Activated CD8-positive, alpha-beta T cell treated with anti-CD3 and anti-CD28 coated beads, Interleukin-2, amount 10 ng/mL, durations not matched to agents 7 days and 5 days (primary cell): ENCODE measurements at regions not wholly inside any gene's neighbourhood (a gene's known extent, or its start where the extent isn't known, plus 50 kb on each side); places are given as distances from the start of the nearest gene placed in this dataset.

Experiments used
- ATAC-seq: fragments of 150-1000 bp; cut with Tn5 transposase; one replicate; pipeline ENCODE4 v1.10.0; 2021; ENCODE audit warnings: moderate library complexity
- CTCF ChIA-PET: fragments of 350-600 bp; sonication (Branson Sonifier 250); formaldehyde crosslinking; loops from one replicate; lab custom pipeline; 2021; ENCODE audit warnings: antibody characterized with exemption; lab: Charles Lee
- POLR2A ChIA-PET: fragments of 350-600 bp; sonication (Branson Sonifier 250); formaldehyde crosslinking; loops from one replicate; lab custom pipeline; 2021; ENCODE audit warnings: antibody characterized with exemption; lab: Charles Lee
- DNase-seq: peaks from one replicate; pipeline ENCODE4 v3.0.0-alpha.2; 2020
- H3K27ac Mint-ChIP-seq: one replicate; pipeline ENCODE4 v1.8.0; 2021; ENCODE audit warnings: mild to moderate bottlenecking, mixed read lengths
- H3K27me3 Mint-ChIP-seq: one replicate; pipeline ENCODE4 v1.8.0; 2021; ENCODE audit warnings: low read depth, mixed read lengths
- H3K36me3 Mint-ChIP-seq: one replicate; pipeline ENCODE4 v1.8.0; 2021; ENCODE audit warnings: low read depth, mixed read lengths
- H3K4me1 Mint-ChIP-seq: one replicate; pipeline ENCODE4 v1.8.0; 2021; ENCODE audit warnings: low read depth, mixed read lengths
- H3K4me3 Mint-ChIP-seq: one replicate; pipeline ENCODE4 v1.8.0; 2021; ENCODE audit warnings: mild to moderate bottlenecking, mixed read lengths
- H3K9me3 Mint-ChIP-seq: one replicate; pipeline ENCODE4 v1.8.0; 2022; ENCODE audit warnings: mixed read lengths; ENCODE audit not compliant: insufficient read depth

DNA sequence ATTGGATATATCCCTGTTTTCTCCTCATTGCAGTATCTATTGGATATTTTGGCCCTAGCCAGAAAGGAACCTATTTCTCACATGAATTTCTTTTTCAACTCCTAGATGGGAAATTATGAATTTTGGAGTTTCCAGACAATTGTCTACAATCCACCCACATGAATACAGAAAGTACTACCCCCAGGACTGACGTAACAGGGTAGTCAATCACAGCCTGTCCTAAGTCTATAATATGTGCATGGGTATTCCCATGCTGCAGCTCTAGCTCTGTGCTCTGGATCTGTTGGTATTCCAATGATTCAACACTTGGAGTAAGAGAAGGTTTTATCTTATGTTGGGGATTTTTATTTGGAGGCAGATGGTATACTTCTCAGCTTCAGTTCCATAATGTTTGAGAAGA, 393.1 kb upstream of the ARRDC4 start:
- Mint-ChIP-seq H3K27me3 (no peaks in the 10 kb centered on the region), H3K27ac (no peak overlapping the region), H3K36me3 (no peaks in the 10 kb centered on the region), H3K4me3 (no peak overlapping the region), H3K4me1 (no peaks in the 10 kb centered on the region), H3K9me3 (no peaks in the 10 kb centered on the region)
- ChIA-PET CTCF (no interaction called here), POLR2A (no interaction called here)
- ATAC-seq (no peak), DNase-seq (no peak)

DNA sequence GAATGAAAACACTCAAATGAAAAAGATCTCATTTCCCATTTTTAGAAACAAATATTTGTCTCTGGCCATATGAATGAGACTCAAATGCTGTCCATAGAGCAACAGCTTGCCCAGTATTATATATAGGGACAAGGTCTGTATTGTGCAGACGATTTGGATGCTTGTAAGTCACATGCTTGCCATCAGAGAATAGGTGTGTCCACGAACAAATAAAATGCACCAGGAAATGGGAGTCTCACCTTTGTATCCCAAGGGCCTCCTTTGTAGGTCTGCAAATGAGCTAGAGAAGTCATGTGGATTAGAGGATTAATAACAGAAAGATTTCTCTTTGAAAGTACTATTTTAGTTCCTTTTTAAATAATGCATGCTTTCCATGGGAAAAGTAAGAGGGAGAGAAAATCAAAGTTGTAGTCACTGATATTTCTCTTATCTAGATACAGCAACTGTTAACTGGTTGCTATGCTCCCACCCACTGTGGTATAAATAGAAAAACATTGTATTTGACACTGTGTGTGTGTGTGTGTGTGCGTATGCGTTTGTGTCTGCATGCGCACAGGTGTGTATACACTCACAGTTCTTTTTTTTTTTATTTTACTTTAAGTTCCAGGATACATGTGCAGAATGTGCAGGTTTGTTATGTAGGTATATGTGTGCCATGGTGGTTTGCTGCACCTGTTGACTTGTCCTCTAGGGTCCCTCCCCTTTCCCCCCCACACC, 383.4 kb upstream of the ARRDC4 start:
- CTCF ChIA-PET = no interaction called here
- H3K9me3 Mint-ChIP-seq = peaks cover 7% of the 10 kb centered on the region
- no peak overlapping the region for H3K4me3 Mint-ChIP-seq
- H3K27ac Mint-ChIP-seq = no peak overlapping the region
- no peaks in the 10 kb centered on the region for H3K36me3 Mint-ChIP-seq
- POLR2A ChIA-PET = no interaction called here
- H3K27me3 Mint-ChIP-seq = no peaks in the 10 kb centered on the region
- ATAC-seq (no peak), DNase-seq (no peak)
- no peaks in the 10 kb centered on the region for H3K4me1 Mint-ChIP-seq

DNA sequence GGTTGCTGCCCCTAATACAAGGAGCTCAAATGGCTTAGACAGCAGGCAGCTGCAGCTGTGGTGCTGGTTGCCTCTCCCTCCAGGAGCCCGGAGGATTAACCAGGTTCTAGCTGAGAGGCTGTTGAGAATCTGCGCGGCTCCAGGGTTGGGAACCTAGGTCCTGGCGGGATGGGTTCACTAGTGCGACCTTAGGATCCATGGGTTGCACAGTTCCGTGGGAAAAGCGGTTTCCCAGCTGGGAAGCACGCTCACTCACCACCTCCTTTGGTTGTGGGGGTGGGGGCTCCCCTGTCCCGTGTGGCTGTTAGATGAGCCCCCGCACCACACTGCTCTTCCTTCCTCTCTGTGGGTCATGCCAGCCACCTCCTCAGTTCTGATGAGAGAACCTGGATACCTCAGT, 375.1 kb upstream of the ARRDC4 start:
- no peak for ATAC-seq

DNA sequence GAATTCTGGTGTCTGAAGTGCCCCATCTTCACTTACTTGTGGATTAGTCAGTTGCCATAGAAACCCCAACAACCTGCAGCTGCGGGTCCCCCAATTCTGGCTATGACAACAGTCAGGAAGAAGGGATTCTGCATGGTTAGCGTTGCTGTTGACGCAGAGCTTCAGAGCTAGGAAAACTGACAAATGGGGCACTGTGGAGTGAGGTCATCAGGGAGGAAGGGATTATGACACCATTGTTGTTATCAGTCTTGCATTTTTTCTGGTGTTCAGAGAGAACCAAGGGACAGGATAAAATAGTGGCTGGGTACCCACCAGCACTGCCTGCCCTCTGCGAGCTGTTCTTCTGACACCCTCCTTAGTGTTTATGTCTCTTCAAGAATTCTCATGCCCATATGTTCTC, 367.7 kb upstream of the ARRDC4 start:
- CTCF ChIA-PET = no interaction called here
- POLR2A ChIA-PET = no interaction called here
- ATAC-seq = no peak
- Mint-ChIP-seq H3K4me3 (no peak overlapping the region), H3K27me3 (no peaks in the 10 kb centered on the region), H3K36me3 (no peaks in the 10 kb centered on the region), H3K9me3 (no peaks in the 10 kb centered on the region), H3K27ac (no peak overlapping the region), H3K4me1 (no peaks in the 10 kb centered on the region)
- DNase-seq = no peak

More for the DNA sequence above, 375.1 kb upstream of the ARRDC4 start:
- Mint-ChIP-seq H3K36me3 (no peaks in the 10 kb centered on the region), H3K4me3 (no peak overlapping the region), H3K27me3 (no peaks in the 10 kb centered on the region), H3K27ac (no peak overlapping the region), H3K4me1 (no peaks in the 10 kb centered on the region), H3K9me3 (peaks cover 12% of the 10 kb centered on the region)
- ChIA-PET CTCF (no interaction called here), POLR2A (no interaction called here)
- DNase-seq = no peak

DNA sequence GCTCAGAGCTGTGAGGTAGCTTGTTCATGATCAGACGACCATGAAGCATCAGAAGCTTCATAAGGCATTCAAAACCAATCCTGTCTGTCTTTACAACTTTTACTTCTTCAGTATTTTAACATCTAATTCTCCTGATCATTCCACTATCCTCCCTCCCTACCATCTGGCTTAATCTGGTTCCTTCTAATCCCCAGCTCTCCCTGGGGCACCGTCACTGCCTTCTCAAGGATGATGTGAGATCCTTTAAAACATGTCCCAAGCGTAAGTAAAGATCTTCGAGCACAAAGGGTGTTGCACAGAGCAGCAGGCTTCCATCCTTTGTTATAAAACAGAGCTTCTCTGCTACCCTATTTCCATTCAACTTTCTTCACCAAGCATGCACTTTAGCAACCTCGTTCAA, 362.7 kb upstream of the ARRDC4 start:
- ChIA-PET CTCF (no interaction called here), POLR2A (no interaction called here)
- Mint-ChIP-seq H3K4me1 (no peaks in the 10 kb centered on the region), H3K27me3 (no peaks in the 10 kb centered on the region), H3K4me3 (no peak overlapping the region), H3K27ac (no peak overlapping the region), H3K36me3 (no peaks in the 10 kb centered on the region), H3K9me3 (no peaks in the 10 kb centered on the region)
- ATAC-seq (no peak), DNase-seq (no peak)

DNA sequence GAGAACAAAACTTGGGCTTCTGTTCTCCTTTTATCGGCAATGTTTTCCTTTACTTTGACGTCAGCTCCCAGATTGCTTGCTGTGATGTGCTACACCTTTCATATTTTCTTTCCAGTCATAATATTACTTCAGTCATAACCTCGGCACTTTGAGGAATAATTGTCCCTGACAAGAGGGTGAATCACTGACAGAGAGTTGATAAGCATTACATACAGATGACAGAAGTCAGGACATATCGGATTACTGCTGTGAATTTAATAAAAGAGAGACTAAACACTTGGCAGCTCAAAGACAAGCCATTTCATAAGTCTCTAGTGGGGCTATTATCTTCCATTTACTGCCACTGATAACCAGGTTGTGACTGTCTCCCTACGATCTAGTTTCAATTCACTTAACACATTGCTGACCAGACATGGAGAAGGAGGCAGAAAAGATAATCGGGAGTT, 362.1 kb upstream of the ARRDC4 start:
- ATAC-seq (no peak), DNase-seq (no peak)
- ChIA-PET POLR2A (no interaction called here), CTCF (no interaction called here)
- Mint-ChIP-seq H3K4me3 (no peak overlapping the region), H3K27me3 (no peaks in the 10 kb centered on the region), H3K9me3 (no peaks in the 10 kb centered on the region), H3K27ac (no peak overlapping the region), H3K4me1 (no peaks in the 10 kb centered on the region), H3K36me3 (no peaks in the 10 kb centered on the region)

DNA sequence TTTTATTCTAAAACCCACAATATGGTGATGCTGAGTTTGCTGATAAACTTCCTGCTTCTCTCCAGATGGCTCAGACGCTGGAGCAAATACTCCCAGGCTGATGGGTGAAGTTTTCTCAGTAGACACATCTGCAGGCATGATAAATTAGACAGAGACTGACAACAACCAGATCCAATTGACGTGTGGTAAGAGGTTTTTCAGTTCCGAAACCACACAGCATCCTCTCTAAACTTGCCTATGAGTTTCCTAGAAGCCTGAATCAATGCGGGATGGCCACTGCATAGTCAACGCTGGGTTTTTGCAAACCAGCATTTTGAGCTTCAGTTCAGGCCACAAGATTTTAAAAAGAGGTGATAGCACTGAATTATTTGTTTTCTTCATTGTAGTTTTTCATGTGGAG, 360.3 kb upstream of the ARRDC4 start:
- ChIA-PET CTCF (no interaction called here), POLR2A (no interaction called here)
- no peak for DNase-seq
- Mint-ChIP-seq H3K27me3 (no peaks in the 10 kb centered on the region), H3K4me3 (no peak overlapping the region), H3K27ac (no peak overlapping the region), H3K4me1 (no peaks in the 10 kb centered on the region), H3K36me3 (no peaks in the 10 kb centered on the region), H3K9me3 (no peaks in the 10 kb centered on the region)
- ATAC-seq = no peak

DNA sequence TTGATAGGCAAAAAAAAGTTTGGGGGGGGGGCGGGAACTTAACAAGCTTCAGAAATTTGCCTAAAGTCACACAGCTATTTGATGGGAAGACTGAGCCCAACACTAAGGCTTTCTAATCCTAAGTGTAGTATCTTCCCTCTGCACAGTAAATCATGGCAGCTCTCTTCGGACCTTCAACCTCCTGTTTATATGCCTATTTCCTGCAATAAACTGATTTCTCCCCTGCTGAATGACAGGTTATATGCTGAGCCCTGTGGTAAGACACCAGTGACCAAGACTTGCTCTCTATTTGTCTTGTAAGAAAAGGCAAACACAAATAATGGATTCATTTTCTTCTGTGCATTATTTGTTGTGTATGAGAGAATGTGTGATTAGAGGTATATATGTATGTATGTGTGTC, 355.8 kb upstream of the ARRDC4 start:
- CTCF ChIA-PET = no interaction called here
- no peaks in the 10 kb centered on the region for H3K36me3 Mint-ChIP-seq
- no peak overlapping the region for H3K27ac Mint-ChIP-seq
- DNase-seq = no peak
- no peaks in the 10 kb centered on the region for H3K4me1 Mint-ChIP-seq
- no peak for ATAC-seq
- no peaks in the 10 kb centered on the region for H3K27me3 Mint-ChIP-seq
- no peaks in the 10 kb centered on the region for H3K9me3 Mint-ChIP-seq
- H3K4me3 Mint-ChIP-seq = no peak overlapping the region
- POLR2A ChIA-PET = no interaction called here

DNA sequence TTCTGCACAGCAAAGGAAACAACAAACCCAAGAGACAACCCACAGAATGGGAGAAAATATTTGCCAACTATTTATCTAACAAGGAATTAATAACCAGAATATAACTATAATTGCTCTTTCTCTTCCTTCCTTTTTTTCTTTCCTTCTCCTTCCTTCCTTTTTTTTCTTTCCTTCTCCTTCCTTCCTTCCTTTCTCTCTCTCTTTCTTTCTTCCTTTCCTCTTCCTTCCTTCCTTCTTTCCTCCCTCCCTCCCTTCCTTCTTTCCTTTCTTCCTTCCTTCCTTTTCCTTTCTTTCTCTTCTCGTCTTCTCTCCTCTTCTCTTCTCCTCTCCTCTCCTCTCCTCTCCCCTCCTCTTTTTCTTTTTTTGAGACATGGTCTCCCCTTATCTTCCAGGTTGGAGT, 345.4 kb upstream of the ARRDC4 start:
- ATAC-seq (no peak), DNase-seq (no peak)
- ChIA-PET CTCF (no interaction called here), POLR2A (no interaction called here)
- Mint-ChIP-seq H3K27me3 (no peaks in the 10 kb centered on the region), H3K4me1 (no peaks in the 10 kb centered on the region), H3K27ac (no peak overlapping the region), H3K36me3 (no peaks in the 10 kb centered on the region), H3K4me3 (no peak overlapping the region), H3K9me3 (peaks cover 31% of the 10 kb centered on the region)

DNA sequence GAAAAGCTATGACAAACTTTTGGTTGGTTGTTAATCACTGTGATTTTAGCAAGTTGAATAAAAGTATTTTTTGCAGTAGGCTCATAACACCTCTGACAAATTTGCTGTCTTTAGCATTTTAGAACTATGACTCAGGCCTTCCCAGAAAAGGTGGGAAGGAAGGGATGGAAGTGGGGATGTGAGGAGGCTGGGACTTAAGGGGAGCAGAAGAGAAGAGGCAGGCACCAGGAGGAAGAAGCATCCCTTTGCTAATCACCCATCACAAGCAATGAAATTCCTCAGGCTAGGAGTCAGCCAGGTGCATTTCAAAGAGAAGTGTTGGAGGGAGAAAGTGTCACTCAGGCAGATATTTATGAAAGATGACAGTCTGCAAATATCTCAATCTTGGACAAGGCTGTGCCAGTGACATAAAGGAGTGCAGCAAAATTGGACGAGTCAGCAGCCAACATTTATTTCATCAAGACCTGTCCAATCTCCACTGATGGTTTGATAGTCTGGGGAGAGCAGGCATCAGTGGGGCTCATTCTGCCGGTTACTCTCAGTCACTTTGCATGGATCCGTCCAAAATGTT, 337.3 kb upstream of the ARRDC4 start:
- DNase-seq = no peak
- Mint-ChIP-seq H3K9me3 (no peaks in the 10 kb centered on the region), H3K36me3 (no peaks in the 10 kb centered on the region), H3K4me3 (no peak overlapping the region), H3K27ac (no peak overlapping the region), H3K4me1 (no peaks in the 10 kb centered on the region), H3K27me3 (no peaks in the 10 kb centered on the region)
- no peak for ATAC-seq
- CTCF ChIA-PET = no interaction called here
- POLR2A ChIA-PET = no interaction called here

DNA sequence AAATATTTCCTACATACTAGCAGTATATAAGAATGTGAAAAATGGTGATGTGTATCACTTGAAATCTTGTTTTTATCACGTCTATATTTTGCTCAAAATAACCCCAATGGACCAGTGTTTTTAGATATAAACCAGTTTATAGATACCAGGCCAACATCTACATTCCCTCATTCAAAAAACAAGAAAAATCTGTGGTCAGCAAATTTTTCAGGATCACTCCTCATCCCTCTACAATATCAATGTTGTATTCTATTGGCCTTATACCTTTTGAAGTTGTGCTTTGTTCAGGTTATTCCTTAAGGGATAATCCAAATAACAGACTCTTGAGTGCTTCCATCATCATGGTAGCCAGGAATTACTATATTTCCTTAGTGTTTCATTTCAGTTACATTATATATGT, 332.9 kb upstream of the ARRDC4 start:
- no peak for ATAC-seq
- no peaks in the 10 kb centered on the region for H3K36me3 Mint-ChIP-seq
- no peak for DNase-seq
- no peak overlapping the region for H3K27ac Mint-ChIP-seq
- no peaks in the 10 kb centered on the region for H3K27me3 Mint-ChIP-seq
- CTCF ChIA-PET = no interaction called here
- H3K4me1 Mint-ChIP-seq = no peaks in the 10 kb centered on the region
- no peaks in the 10 kb centered on the region for H3K9me3 Mint-ChIP-seq
- POLR2A ChIA-PET = no interaction called here
- no peak overlapping the region for H3K4me3 Mint-ChIP-seq

DNA sequence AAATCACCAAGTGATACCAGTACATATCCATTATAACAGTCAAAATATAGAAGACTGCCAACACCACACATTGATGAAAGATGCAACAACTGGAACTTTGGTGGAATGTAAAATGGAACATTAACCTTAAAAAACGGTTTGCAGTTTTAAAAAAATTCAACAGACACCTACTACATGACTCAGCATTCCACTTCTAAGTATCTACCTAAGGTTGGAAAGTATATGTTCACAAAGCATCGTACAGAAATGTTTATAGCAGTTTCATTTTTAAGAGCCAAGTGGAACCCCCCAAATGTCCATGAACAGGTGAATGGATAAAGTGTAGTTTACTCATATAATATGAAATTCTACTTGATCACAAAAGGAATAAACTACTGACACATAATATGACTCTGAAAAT, 314.7 kb upstream of the ARRDC4 start:
- no peaks in the 10 kb centered on the region for H3K9me3 Mint-ChIP-seq
- H3K4me3 Mint-ChIP-seq = no peak overlapping the region
- ChIA-PET CTCF (no interaction called here), POLR2A (no interaction called here)
- no peaks in the 10 kb centered on the region for H3K4me1 Mint-ChIP-seq
- DNase-seq = no peak
- H3K27ac Mint-ChIP-seq = no peak overlapping the region
- ATAC-seq = no peak
- H3K36me3 Mint-ChIP-seq = no peaks in the 10 kb centered on the region
- H3K27me3 Mint-ChIP-seq = no peaks in the 10 kb centered on the region

DNA sequence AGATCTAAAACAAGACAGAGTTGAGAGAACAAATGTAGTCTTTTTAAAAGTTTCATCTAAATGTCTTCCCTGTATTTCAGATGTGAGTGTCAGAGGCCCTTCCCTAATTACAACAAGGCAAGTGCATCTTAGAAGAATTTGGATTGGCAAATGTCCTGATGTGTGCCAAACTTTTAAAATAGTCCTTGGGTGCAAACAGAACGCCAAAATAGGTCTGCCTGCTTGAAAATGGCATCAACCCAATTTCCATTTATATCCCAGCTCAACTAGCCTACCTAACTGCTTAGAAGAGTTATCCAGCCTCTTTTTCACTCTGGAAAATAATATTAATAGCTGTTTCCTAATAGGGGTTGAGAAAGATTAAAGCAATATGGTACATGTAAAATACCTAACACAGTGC, 311.8 kb upstream of the ARRDC4 start:
- peaks cover 4% of the 10 kb centered on the region for H3K27me3 Mint-ChIP-seq
- ChIA-PET POLR2A (no interaction called here), CTCF (no interaction called here)
- ATAC-seq (no peak), DNase-seq (no peak)
- no peak overlapping the region for H3K4me3 Mint-ChIP-seq
- no peak overlapping the region for H3K27ac Mint-ChIP-seq
- H3K36me3 Mint-ChIP-seq = no peaks in the 10 kb centered on the region
- H3K4me1 Mint-ChIP-seq = no peaks in the 10 kb centered on the region
- no peaks in the 10 kb centered on the region for H3K9me3 Mint-ChIP-seq
